Stimulated activated CD4-positive, alpha-beta T cell treated with anti-CD3 and anti-CD28 coated beads, Interleukin-4, amount 100 ng/mL, for 48 hours (primary cell): ENCODE measurements at regions not wholly inside any gene's neighbourhood (a gene's known extent, or its start where the extent isn't known, plus 50 kb on each side); places are given as distances from the start of the nearest gene placed in this dataset.
"Not testable (repeated sequence)": the region's sequence is repeated elsewhere in the genome, so short reads cannot be mapped to it uniquely, and the experiment has no call there.

Source experiments
- DNase-seq, 2 donors: peaks; one replicate each; pipeline ENCODE4 v3.0.0-alpha.2; 2020; ENCODE audit warnings: low read depth in 2 of 2

DNA sequence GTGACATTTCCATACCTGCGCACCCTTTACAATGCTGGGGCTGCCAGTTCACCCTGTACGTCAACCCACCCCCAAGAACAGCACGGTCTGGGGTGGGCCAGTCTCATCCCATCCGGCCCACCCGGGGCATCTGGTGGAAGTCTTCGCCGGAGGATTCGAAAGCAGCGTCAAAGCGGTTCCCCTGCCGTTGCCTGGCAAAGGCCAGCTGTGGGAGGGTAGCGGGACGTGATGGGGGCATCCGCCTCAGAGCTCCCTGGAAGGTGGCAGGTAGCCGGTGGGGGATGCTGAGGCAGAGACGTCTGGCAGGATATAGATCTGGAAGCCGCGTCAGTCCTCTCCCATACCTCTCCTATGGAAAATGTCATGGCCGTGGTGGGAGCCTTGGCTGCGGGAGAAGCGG lies 749.1 kb upstream of the DEFB115 start:
- DNase-seq, result not testable (repeated sequence)

DNA sequence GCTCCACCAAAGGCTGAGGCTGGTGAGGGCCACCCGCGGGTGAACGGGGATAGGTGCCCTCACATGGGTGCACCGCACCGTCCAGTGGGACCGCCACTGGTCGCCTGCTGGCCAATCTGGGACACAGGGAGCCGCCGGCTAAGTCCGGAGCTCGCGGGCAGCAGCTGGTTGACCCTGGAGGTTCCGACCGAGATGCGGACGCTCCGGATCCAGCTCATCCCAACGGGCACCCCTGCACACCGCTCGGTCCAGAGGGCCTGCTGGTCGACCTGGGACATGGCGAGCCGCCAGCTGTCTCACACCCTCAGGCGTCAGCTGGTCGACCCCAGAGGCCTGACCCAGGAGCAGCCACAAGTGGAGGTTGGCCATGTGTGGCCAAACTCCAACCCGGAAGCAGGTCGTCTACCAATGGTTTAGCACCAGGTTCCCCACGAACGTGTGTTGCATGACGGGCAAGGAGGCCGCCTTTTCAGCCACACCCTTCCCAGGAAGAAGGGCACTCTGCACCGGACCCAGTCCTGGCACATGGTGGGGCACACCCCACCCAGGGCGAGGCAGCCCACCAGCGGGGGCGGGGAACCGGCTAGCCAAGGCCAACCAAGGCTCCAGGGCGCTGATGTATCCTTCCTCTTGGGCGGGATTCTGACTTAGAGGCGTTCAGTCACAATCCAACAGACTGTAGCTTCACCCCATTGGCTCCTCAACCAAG lies 746.0 kb upstream of the DEFB115 start:
- DNase-seq, result no peak

DNA sequence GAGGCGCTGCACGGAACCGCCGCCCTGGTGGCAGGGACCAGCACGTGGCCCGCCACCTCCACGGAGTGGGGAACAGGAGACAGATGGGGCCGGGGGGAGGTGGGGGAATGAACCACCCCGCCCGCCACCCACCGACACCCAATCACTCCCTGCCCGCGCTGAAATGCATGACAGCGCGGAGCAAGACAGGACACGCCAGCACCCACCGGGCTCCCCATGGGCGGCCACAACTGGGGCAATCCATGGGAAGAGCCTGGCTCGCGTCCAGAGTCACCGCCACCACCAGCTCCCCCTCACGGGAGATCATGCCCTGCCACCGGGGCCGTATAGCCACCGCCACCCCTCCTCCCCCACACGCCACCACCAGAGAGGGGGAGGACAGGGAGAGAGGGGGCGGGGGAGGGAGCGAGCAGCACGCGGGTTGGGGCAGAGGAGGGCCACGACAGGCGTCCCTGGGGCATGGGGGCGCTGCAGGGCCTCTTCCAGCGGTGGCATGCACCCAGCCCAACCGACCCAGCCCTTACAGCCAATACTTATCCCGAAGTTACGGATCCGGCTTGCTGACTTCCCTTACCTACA lies 744.3 kb upstream of the DEFB115 start:
- no peak for DNase-seq

DNA sequence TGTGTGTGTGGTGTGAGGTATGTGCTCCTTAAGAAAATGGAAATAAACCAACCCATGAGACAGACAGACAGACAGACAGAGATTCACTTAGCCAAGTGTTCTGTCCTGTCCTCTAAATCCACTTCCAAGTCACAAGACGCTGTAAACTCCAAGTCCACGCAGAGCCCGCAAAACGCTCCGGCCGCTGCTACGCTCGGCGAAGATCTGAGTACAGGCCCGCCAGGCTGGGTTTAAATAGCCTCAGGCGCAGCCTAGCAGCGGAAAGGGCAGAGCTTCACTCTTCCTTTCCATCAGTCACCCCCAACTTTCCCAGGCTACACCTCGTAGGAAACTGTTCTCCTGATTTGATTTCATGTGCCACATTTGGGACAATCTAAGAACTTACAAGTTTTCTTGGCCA lies 741.5 kb upstream of the DEFB115 start:
- DNase-seq, result not testable (repeated sequence)

DNA sequence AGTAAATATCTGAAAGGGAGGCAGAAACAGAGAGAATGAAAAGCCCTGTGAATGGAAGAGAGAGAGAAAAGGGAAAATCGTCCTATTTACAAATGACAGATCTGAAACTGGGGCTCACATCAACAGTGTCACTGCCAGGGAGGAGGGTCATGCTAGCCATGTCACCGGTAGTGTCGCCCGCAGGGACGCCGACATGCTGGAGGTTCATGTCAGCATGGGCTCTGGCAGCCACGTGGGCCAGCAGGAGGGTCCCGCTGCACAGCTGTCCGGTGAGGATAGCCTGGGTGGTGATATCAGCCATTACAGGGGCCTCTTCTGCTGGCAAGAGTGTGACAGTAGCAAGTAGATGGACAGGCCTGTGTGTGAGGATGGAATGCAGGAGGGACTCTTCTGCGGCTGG lies 738.6 kb upstream of the DEFB115 start:
- DNase-seq, result not testable (repeated sequence)

GRCh38 chr20:30521686-30522415 lies 735.6 kb upstream of the DEFB115 start:
- DNase-seq, result not testable (repeated sequence)

GRCh38 chr20:30524155-30524554 lies 733.3 kb upstream of the DEFB115 start:
- DNase-seq, result not testable (repeated sequence)

DNA sequence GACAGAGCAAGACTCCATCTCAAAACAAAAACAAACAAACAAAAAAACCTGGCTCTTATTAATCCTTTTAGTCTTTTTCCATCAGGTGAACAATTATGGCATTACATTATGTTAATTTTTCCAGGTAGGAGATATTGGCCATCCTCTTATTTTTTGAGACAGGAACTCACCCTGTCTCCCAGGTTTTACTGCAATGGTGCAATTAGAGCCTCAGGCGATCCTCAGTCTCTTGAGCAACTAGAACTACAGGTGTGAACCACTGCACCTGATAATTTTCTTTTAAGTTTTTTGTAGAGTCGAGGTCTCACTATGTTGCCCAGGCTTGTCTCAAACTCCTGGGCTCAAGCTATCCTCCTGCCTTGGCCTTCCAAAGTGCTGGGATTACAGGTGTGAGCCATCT lies 732.7 kb upstream of the DEFB115 start:
- not testable (repeated sequence) for DNase-seq

GRCh38 chr20:30533653-30534052 lies 723.8 kb upstream of the DEFB115 start:
- not testable (repeated sequence) for DNase-seq

GRCh38 chr20:30537459-30537858 lies 720.0 kb upstream of the DEFB115 start:
- not testable (repeated sequence) for DNase-seq

GRCh38 chr20:30540330-30541069 lies 717.0 kb upstream of the DEFB115 start:
- not testable (repeated sequence) for DNase-seq

GRCh38 chr20:30551236-30551635 lies 706.2 kb upstream of the DEFB115 start:
- DNase-seq, result not testable (repeated sequence)

DNA sequence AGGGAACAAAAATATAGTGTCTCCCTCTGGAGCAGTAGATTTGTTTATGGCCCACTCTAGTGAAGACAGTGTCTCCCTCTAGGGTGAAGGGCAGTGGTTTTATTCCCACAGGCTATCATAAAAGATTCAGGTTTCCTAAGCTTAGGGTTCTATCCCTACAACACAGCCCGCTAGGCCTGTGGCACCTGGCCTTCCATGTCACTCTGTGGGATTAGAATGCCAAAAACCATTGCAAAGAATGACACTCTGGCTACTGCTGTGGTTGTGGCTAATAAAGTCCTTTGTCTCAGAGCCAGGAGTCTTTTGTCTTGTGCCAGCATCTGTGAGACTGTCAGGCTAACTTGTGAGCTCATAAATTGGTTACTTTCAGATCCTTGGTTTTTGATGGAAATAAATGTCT lies 700.7 kb upstream of the DEFB115 start:
- not testable (repeated sequence) for DNase-seq

DNA sequence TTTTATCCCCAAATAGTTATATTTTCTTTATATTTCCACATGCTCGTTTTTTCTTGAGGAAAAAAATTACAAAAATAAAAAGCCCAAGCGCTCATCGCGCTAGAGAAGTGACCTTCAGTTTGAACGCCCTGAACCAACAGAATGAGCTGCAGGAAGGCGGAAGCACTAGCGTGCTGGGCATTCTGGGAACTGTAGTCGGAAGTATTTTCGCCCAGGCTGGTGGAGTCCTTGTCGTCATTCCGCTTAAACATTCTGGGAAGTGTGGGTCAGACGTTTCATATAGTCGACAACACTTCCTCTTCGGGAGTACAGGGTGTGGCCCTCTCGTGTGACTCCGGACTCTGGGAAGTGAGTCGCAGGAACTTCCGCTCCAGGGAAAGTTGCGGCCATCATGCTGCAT lies 692.4 kb upstream of the DEFB115 start:
- not testable (repeated sequence) for DNase-seq

- DNase-seq, result not testable (repeated sequence)
Measured at GRCh38 chr20:30569867-30570266, 687.6 kb upstream of the DEFB115 start.

- DNase-seq, result not testable (repeated sequence)
Measured at GRCh38 chr20:30570622-30571021, 686.8 kb upstream of the DEFB115 start.

DNA sequence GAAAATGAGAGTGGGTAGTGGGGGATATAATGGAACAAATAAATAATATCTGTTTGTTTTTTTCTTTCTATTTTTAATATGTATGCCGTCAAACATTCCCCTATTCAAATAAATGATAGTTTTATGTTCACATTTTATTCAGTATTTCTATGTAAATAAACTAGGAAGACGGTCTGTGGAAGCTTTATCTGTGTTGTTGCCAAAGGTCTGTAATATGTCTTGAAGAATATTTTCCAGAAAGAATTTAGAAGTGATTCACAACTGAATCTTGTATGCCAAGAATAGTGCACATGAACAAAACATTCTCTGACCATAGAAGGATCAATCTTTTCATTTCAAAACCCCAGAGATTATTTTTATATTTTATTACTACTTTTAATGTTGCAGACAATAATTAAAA lies 683.1 kb upstream of the DEFB115 start:
- not testable (repeated sequence) for DNase-seq

DNA sequence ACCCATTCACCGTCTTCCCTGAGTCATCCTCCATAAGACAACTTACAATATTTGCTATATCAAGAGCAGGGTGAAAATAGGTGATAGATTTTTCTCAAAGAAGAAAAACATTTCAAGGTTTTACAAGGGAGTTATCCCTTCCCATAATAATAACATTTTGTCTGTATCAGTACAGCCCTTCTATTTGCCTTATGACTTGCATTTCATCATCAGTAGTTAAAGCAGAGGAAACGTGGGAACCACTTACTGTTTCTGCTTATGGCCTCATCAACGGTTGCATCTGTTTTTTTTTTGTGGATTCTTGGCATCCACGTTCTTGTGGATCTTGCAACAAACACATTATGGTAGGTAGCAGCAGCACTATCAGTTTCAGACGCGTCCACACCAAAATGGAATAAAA lies 678.4 kb upstream of the DEFB115 start:
- not testable (repeated sequence) for DNase-seq

DNA sequence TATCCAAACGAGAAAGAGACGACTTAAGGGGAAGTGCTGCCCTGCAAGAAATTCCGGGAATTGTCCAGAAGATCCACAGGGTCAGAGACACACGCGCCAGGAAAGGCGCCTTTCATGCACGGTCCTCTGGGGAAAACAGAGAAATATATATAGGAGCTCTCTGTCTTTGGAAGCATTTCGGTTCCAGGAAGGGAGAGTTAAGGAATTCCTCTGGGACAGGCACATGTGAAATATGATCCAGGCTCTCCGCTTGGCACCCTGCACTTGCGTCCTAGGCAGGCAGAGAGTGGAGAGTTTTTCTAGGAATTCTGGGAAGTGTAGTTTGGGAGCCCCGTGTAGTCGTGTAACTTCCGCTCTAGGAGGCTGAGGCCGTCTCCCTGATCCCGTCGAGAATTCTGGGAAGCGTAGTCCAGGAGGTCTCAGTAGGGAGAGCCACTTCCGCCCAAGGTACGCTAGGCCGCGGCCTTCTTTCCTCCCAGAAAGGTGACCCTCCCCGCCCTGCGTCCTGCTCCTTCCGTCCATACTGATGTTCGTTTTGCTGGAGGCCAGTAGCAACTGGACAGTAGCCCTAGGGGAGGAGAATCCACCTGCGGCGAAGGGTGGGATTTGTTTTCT lies 677.5 kb upstream of the DEFB115 start:
- not testable (repeated sequence) for DNase-seq

- not testable (repeated sequence) for DNase-seq
Measured at GRCh38 chr20:30581839-30582238, 675.6 kb upstream of the DEFB115 start.

- DNase-seq, result not testable (repeated sequence)
Measured at GRCh38 chr20:30584403-30584802, 673.1 kb upstream of the DEFB115 start.
